ENCODE measurements at regions not wholly inside any gene's neighbourhood (a gene's known extent, or its start where the extent isn't known, plus 50 kb on each side); places are given as distances from the start of the nearest gene placed in this dataset.

GRCh38 chrX:40277672-40278071, 179.9 kb upstream of the BCOR start:
- Histone ChIP-seq H3K9me3 (ENCODE audit: low read length) (no peaks in the 10 kb centered on the region), H3K36me3 (ENCODE audit: insufficient read depth, low read length) (no peaks in the 10 kb centered on the region), H3K27me3 (ENCODE audit: insufficient read depth, low read length) (no peaks in the 10 kb centered on the region), H3K4me1 (ENCODE audit: insufficient read depth, low read length) (no peaks in the 10 kb centered on the region), H2AFZ (ENCODE audit: low read depth, low read length) (no peak overlapping the region), H3K4me3 (ENCODE audit: low read length) (no peak overlapping the region)

DNA sequence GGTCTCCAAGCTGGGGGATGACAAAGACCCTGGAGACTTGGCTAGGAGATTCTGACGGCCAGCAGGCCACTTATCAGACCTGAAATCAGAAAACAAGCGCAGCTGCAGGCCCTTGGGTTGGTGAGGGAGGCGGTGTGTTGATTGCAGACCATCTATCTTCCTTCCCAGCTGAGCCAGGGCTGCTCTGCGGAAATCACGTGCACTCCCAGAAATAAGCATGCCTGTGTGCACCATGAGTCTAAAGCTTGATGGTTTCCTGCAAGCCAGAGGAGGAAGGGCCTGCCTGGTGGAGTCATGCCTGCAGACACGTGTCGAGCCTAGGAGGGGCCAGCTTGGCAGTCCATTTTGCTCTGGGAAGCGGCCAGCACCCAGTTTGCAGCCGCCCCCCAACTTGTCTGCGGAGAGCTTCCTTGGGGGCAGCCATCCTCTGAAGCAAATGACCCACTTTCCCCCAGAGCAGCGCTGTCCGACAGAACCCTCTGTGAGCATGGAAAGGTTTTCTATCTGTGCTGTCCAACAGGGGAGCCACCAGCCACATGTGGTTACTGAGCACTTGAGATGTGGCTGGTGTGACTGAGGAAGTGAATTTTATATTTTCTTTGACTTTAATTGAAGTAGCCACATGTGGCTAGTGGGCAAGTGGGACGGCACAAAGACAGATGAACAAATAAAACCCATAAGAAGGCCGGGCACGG, 175.7 kb upstream of the BCOR start:
- H3K4me3 ChIP-seq (ENCODE audit: low read length), result no peak overlapping the region
- no peak overlapping the region for H2AFZ ChIP-seq (ENCODE audit: low read depth, low read length)
- no peaks in the 10 kb centered on the region for H3K36me3 ChIP-seq (ENCODE audit: insufficient read depth, low read length)
- no peaks in the 10 kb centered on the region for H3K9me3 ChIP-seq (ENCODE audit: low read length)
- no peaks in the 10 kb centered on the region for H3K27me3 ChIP-seq (ENCODE audit: insufficient read depth, low read length)
- no peaks in the 10 kb centered on the region for H3K4me1 ChIP-seq (ENCODE audit: insufficient read depth, low read length)

GRCh38 chrX:40272776-40273175, 175.0 kb upstream of the BCOR start:
- no peaks in the 10 kb centered on the region for H3K9me3 ChIP-seq (ENCODE audit: low read length)
- H2AFZ ChIP-seq (ENCODE audit: low read depth, low read length), result no peak overlapping the region
- H3K27me3 ChIP-seq (ENCODE audit: insufficient read depth, low read length), result no peaks in the 10 kb centered on the region
- H3K4me1 ChIP-seq (ENCODE audit: insufficient read depth, low read length), result no peaks in the 10 kb centered on the region
- H3K4me3 ChIP-seq (ENCODE audit: low read length), result no peak overlapping the region
- H3K36me3 ChIP-seq (ENCODE audit: insufficient read depth, low read length), result no peaks in the 10 kb centered on the region

- no peaks in the 10 kb centered on the region for H3K9me3 ChIP-seq (ENCODE audit: low read length)
- H3K4me3 ChIP-seq (ENCODE audit: low read length), result no peak overlapping the region
Observed at GRCh38 chrX:40272141-40272540, 174.4 kb upstream of the BCOR start.

DNA sequence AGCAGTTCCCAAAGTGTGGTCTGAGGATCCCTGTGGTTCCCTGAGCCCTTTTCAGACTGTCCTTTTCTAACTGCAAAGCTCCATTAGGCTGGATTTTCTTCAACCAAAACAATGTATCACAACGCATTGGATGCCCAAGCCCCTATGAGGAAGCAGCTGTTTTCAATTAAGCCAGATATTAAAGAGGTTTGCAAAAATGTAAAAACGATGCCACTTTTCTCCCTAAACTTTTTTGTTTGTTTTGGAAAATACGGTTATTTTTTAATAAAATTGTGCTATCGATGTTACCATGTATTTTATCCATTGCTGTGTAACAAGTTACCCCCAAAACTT, 170.4 kb upstream of the BCOR start:
- H3K4me1 ChIP-seq (ENCODE audit: insufficient read depth, low read length), result no peaks in the 10 kb centered on the region
- H3K4me3 ChIP-seq (ENCODE audit: low read length), result no peak overlapping the region
- H3K36me3 ChIP-seq (ENCODE audit: insufficient read depth, low read length), result no peaks in the 10 kb centered on the region
- no peaks in the 10 kb centered on the region for H3K9me3 ChIP-seq (ENCODE audit: low read length)
- no peak overlapping the region for H2AFZ ChIP-seq (ENCODE audit: low read depth, low read length)
- H3K27me3 ChIP-seq (ENCODE audit: insufficient read depth, low read length), result no peaks in the 10 kb centered on the region

More at GRCh38 chrX:40272141-40272540, 174.4 kb upstream of the BCOR start:
- Histone ChIP-seq H3K4me1 (ENCODE audit: insufficient read depth, low read length) (no peaks in the 10 kb centered on the region), H3K27me3 (ENCODE audit: insufficient read depth, low read length) (no peaks in the 10 kb centered on the region), H2AFZ (ENCODE audit: low read depth, low read length) (no peak overlapping the region), H3K36me3 (ENCODE audit: insufficient read depth, low read length) (no peaks in the 10 kb centered on the region)

DNA sequence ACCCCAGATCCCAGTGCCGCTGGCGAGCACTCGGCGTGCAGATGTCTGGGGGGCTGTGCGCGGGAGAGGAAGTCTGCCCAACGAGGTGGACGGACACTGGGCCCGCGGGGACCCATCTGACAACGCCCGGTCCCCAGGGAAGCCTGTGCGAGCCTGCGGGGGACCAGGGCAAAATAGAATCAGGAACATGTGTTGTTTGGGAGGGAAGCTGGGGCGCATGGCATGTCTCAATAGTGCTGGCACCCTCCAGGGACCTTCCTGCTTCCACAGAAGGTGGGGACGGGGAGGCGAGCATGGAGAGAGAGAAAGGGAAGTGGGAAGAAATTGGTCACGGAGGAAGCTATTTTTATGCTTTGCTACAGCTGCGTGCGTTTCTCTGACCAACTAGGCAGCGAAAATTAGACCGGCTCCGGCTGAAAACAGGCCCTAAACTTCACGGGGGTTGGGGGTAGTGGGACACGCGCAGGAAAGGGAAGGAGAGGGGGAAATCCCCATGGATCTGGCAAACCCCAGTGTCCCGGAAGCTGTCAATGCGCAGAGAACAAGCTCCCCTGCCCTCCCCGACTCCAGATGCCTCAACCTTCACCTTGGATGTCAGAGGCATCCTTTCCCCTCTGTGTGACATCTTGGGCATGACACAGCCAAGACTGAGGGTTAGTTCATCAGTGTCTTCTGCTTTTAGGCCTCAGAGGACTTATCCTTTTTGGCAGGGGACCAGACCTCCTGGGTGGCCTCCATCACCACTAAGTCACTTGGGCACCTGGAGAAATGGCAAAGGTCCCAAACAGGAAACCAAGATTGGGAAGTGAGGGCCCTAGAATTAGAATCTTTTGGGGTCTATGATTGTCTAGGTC, 169.8 kb upstream of the BCOR start:
- Histone ChIP-seq H3K9me3 (ENCODE audit: low read length) (no peaks in the 10 kb centered on the region), H2AFZ (ENCODE audit: low read depth, low read length) (no peak overlapping the region), H3K4me1 (ENCODE audit: insufficient read depth, low read length) (no peaks in the 10 kb centered on the region), H3K36me3 (ENCODE audit: insufficient read depth, low read length) (no peaks in the 10 kb centered on the region), H3K27me3 (ENCODE audit: insufficient read depth, low read length) (no peaks in the 10 kb centered on the region), H3K4me3 (ENCODE audit: low read length) (no peak overlapping the region)

GRCh38 chrX:40266490-40267333, 169.0 kb upstream of the BCOR start:
- H3K36me3 ChIP-seq (ENCODE audit: insufficient read depth, low read length), result no peaks in the 10 kb centered on the region
- H3K27me3 ChIP-seq (ENCODE audit: insufficient read depth, low read length), result no peaks in the 10 kb centered on the region
- no peaks in the 10 kb centered on the region for H3K9me3 ChIP-seq (ENCODE audit: low read length)
- no peak overlapping the region for H2AFZ ChIP-seq (ENCODE audit: low read depth, low read length)
- no peaks in the 10 kb centered on the region for H3K4me1 ChIP-seq (ENCODE audit: insufficient read depth, low read length)
- H3K4me3 ChIP-seq (ENCODE audit: low read length), result peak overlapping the region; percentile 49

DNA sequence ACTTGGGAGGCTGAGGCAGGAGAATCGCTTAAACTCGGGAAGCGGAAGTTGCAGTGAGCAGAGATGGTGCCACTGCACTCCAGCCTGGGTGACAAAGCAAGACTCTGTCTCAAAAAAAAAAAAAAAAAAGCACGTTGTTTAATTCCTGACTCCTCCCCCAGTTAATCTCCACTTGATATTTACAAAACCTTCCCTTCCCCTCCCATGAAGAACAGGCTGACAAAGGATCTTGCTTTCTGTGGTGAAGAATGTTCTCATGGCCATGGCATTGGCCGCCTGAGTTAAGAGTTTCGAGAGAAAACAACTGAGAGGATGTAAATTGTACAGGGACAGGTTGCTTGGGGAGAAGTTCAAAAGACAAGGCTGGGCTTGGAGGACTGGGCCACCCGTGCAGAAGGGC, 168.2 kb upstream of the BCOR start:
- no peaks in the 10 kb centered on the region for H3K9me3 ChIP-seq (ENCODE audit: low read length)
- no peaks in the 10 kb centered on the region for H3K27me3 ChIP-seq (ENCODE audit: insufficient read depth, low read length)
- H3K36me3 ChIP-seq (ENCODE audit: insufficient read depth, low read length), result no peaks in the 10 kb centered on the region
- H2AFZ ChIP-seq (ENCODE audit: low read depth, low read length), result no peak overlapping the region
- no peaks in the 10 kb centered on the region for H3K4me1 ChIP-seq (ENCODE audit: insufficient read depth, low read length)
- H3K4me3 ChIP-seq (ENCODE audit: low read length), result no peak overlapping the region

DNA sequence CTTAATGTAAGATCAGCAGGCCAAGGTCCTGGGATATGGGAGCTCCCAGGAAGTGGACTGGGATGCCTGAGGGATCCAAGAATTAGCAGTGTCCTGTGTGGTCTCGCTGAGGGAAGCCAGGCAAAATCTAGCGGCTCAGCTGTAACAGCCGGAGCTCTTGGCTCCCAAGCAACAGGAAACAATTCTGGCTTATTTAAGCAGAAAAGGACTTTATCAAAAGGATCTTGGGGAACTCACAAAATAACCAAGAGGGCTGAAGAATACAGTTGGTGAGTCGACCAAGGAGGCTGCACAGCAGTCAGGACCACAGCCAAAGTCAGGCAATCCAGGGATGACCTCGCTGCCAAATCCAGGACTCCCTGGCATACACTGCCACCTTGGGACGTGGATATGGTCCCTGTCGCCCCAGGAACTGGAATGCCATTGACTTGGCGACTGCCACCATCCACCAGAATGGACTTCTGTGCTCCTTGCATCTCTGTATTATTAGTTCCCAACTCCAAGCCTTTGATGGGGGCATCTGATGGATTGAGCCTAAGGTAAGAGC, 165.3 kb upstream of the BCOR start:
- H3K36me3 ChIP-seq (ENCODE audit: insufficient read depth, low read length), result no peaks in the 10 kb centered on the region
- no peaks in the 10 kb centered on the region for H3K9me3 ChIP-seq (ENCODE audit: low read length)
- no peaks in the 10 kb centered on the region for H3K4me1 ChIP-seq (ENCODE audit: insufficient read depth, low read length)
- H2AFZ ChIP-seq (ENCODE audit: low read depth, low read length), result no peak overlapping the region
- H3K27me3 ChIP-seq (ENCODE audit: insufficient read depth, low read length), result no peaks in the 10 kb centered on the region
- H3K4me3 ChIP-seq (ENCODE audit: low read length), result no peak overlapping the region

GRCh38 chrX:40262157-40263013, 164.6 kb upstream of the BCOR start:
- H2AFZ ChIP-seq (ENCODE audit: low read depth, low read length), result no peak overlapping the region
- H3K36me3 ChIP-seq (ENCODE audit: insufficient read depth, low read length), result no peaks in the 10 kb centered on the region
- no peaks in the 10 kb centered on the region for H3K9me3 ChIP-seq (ENCODE audit: low read length)
- no peak overlapping the region for H3K4me3 ChIP-seq (ENCODE audit: low read length)
- H3K27me3 ChIP-seq (ENCODE audit: insufficient read depth, low read length), result no peaks in the 10 kb centered on the region
- H3K4me1 ChIP-seq (ENCODE audit: insufficient read depth, low read length), result no peaks in the 10 kb centered on the region

GRCh38 chrX:40261833-40262156, 164.0 kb upstream of the BCOR start:
- Histone ChIP-seq H2AFZ (ENCODE audit: low read depth, low read length) (no peak overlapping the region), H3K4me3 (ENCODE audit: low read length) (no peak overlapping the region), H3K36me3 (ENCODE audit: insufficient read depth, low read length) (no peaks in the 10 kb centered on the region), H3K4me1 (ENCODE audit: insufficient read depth, low read length) (no peaks in the 10 kb centered on the region), H3K27me3 (ENCODE audit: insufficient read depth, low read length) (no peaks in the 10 kb centered on the region), H3K9me3 (ENCODE audit: low read length) (no peaks in the 10 kb centered on the region)

- no peaks in the 10 kb centered on the region for H3K4me1 ChIP-seq (ENCODE audit: insufficient read depth, low read length)
- no peaks in the 10 kb centered on the region for H3K36me3 ChIP-seq (ENCODE audit: insufficient read depth, low read length)
- no peaks in the 10 kb centered on the region for H3K27me3 ChIP-seq (ENCODE audit: insufficient read depth, low read length)
- no peaks in the 10 kb centered on the region for H3K9me3 ChIP-seq (ENCODE audit: low read length)
- no peak overlapping the region for H3K4me3 ChIP-seq (ENCODE audit: low read length)
- no peak overlapping the region for H2AFZ ChIP-seq (ENCODE audit: low read depth, low read length)
Observed at GRCh38 chrX:40260146-40260747, 162.5 kb upstream of the BCOR start.

Data from neuron (in vitro differentiated cells).